Umbilical cord (tissue), 1 donor: ENCODE measurements at regions not wholly inside any gene's neighbourhood (a gene's known extent, or its start where the extent isn't known, plus 50 kb on each side); places are given as distances from the start of the nearest gene placed in this dataset.
A peak's percentile ranks its signal among the peaks of the same experiment; 100 is the strongest.

Experiments
- DNase-seq: peaks from one replicate; pipeline ENCODE4 v3.0.0-alpha.2; 2015; ENCODE audit warnings: low spot score

DNA sequence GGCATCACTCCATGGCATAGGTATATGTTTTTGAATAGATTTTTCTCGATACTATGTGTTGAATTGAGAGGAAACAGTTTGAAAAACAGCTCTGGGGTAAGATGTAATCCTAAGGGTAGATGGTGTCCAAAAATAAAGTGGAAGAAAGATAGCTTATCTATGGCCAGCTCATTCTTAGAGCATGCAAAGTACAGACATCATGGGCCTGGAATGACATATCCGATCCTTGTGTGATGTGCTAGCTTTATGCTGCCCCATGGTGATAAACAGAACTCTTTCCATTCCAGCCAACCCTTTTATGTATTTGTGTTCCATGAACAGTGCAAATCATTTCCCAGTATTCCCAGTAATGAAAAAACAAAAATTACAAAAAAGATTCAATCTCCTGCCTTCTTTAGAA, 390.2 kb upstream of the NXPH2 start:
- peak; percentile 67 for DNase-seq

DNA sequence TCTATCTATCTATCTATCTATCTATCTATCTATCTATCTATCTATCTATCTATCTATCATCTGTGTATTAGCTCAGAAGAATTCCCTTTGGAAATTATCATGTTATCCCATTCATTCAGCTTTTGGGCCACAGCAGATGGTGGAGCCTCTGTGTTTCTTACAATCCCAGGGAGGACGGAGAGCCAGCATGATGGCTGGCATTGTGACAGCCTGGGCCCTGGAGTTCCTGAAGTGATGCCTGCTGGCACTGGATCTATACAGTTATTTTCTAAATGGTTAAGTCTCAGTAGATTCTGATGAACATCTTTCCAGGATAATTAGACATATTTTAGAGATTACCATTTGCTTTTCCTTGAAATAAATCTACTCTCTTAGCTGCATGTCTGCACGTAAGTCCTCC, 385.4 kb upstream of the NXPH2 start:
- no peak for DNase-seq

- no peak for DNase-seq
These were observed 384.9 kb upstream of the NXPH2 start for GRCh38 chr2:139165041-139165440.

GRCh38 chr2:139162957-139163356, 382.8 kb upstream of the NXPH2 start:
- no peak for DNase-seq

GRCh38 chr2:139162456-139162855, 382.3 kb upstream of the NXPH2 start:
- no peak for DNase-seq

GRCh38 chr2:139160836-139161235, 380.6 kb upstream of the NXPH2 start:
- no peak for DNase-seq

GRCh38 chr2:139159177-139159576, 379.0 kb upstream of the NXPH2 start:
- no peak for DNase-seq

GRCh38 chr2:139156730-139157129, 376.5 kb upstream of the NXPH2 start:
- no peak for DNase-seq

GRCh38 chr2:139155991-139156390, 375.8 kb upstream of the NXPH2 start:
- no peak for DNase-seq

- DNase-seq, result peak; percentile 18
These were observed 362.2 kb upstream of the NXPH2 start for GRCh38 chr2:139142252-139142880.

DNA sequence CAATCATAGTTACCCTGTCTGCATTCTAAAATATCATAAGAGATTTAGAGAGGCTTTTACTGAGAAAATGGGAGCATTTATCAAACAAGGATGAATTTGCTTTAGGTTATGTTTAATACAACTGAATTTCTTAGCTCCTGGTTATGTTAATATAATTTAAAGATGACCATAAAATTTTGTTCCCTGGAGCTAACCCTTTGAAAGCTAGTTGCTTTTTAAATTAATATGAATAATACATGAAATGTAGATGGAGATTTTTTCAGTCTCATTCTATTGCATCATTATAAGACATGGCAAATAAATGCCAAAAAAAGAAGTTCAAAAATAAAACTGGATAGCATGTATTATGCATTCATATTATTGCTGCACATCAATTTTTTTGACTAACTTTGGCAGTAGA, 344.1 kb upstream of the NXPH2 start:
- no peak for DNase-seq

DNA sequence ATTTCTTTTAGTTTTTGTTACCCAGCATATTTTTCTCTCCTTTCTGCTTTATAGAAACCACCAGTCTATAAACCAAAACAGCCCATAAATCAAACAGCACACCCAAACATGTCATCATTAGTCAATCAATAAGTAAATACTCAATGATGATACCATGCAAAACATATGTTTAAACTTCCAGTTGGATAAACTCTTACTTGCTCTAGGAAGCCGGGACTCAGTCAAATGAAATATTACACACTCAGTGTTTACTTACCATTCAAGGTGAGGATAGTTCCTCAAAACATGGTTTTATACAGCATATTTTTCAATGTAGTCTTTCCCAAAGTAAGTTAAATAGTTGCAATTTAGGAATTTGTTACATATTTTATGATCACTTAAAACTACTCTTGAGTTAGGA, 343.6 kb upstream of the NXPH2 start:
- DNase-seq, result no peak

DNA sequence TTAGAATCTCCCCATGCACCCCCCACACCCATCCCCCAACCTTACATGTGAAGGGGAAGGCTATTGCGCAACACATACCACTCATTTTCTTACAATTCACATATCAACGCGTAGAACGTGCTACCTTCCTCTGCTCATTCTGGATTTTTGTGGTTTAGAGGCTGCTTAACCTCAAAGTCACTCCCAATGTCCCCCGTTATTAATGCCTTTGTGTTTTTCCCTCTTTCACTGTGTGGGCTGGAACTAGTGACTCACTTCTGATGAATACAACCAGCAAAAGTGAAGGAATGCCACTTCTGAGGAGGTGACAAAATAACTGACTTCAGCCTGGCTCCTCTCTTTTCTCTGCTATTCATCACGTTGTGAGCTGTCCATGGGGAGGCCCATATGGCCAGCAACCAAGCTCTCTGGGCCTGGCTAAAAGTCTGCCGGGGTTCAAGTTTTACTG, 342.5 kb upstream of the NXPH2 start:
- peak; percentile 1 for DNase-seq

- DNase-seq, result no peak
These were observed 319.5 kb upstream of the NXPH2 start for GRCh38 chr2:139099721-139100120.

- no peak for DNase-seq
These were observed 318.8 kb upstream of the NXPH2 start for GRCh38 chr2:139098961-139099360.

DNA sequence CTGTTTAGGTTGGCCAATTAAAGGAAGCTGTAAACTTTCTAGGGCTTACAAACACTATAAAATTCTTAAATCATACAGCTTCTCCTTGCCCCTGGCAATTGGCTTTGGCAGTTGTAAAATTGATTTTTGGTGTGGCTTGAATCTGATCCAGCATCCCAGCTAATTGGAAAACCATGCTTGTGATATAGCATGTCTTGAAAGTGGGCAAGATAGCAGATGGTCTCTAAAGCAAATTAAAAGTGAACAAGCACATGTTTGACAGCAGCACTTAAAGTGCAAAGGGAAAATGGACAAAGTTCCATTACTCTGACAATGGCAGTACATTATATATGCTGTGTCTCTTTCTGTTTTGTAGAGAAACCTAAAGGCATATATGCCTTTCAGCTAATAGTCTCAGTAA, 302.9 kb upstream of the NXPH2 start:
- no peak for DNase-seq

DNA sequence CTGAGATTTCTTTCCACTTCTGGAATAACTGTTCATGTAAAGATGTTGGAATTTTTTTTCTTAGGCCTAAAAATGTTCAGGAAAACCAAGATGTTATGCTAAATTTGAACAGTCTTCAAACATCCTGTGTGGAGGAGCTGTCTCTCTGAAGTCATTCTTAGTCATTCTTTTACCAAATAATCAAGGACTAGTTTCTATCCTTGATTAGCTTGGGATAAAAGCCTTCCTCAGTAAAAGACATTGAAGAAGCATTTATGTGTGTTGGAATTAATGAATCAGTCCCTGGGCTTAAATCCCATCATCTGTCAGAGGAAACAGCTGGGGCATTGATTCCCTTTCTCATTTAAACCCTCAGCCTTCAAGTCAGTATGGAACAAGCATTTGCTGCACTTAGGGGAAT, 300.1 kb upstream of the NXPH2 start:
- no peak for DNase-seq

DNA sequence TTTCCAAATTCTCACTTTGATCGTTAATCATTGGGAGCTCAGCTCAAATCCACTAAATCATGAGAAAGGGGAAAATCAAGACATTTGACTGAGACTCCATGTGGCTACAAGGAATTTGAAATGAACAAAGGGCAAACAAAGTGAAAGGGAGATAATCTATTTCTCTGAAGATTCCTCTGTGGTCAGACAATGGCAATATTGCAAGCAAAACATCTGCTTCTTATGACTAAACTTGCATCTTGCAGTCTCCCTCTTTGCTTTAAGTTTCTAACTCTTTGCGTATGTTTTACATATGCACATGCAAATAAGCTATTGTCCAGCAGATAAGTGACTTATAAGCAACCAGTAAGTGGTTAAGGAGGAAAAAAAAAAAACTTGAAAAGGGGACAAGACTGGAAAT, 299.1 kb upstream of the NXPH2 start:
- no peak for DNase-seq

GRCh38 chr2:139078376-139078775, 298.2 kb upstream of the NXPH2 start:
- no peak for DNase-seq

DNA sequence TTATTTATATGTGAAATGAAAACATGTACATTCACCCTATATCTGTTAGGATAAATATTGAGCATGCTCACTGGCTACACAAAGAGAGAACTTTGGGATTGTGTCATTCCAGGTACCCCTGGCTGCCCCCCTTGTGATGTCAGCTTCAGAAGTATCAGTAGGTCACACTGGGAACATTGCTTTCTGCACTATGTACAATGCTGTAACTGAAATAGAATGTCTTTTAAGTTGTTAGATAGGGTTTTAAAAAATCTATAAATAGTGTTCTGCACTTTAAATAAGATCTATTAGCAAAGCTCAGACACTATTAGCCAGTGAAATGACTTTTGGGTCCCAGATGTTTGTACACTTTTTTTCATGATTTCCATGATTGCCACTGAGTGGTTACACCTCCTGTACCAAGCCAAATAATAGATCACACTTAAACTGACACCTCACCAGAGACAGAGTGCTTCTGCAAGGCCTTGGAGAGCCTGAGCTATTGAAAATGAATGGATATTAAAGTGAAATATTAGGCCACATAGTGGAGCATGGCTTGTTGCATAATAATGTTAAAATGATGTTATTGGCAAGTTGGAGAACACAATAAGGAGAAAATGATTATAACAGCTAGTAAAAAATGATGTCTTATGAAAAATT, 297.0 kb upstream of the NXPH2 start:
- no peak for DNase-seq

- DNase-seq, result no peak
These were observed 287.7 kb upstream of the NXPH2 start for GRCh38 chr2:139067874-139068273.

DNA sequence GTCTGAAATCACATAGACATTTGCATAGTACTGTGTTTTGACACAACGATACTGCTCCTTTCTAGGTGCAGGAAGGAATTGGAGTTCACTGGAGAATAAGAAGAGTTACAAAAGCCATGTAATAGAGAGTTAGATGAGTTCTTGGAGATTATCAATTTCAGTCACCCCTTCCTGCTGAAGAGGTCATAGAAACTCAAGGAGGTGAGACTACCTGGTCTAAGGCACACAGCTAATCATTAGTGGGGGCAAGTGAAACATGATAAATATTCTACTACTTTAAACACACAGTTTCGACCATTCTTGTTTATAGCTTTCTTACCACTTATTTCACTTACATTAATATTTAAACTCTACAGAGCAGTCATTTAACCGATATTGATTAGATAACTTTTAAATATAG, 286.9 kb upstream of the NXPH2 start:
- DNase-seq, result no peak

GRCh38 chr2:139064159-139064558, 284.0 kb upstream of the NXPH2 start:
- no peak for DNase-seq

- no peak for DNase-seq
These were observed 279.4 kb upstream of the NXPH2 start for GRCh38 chr2:139059617-139060016.
